8988T (cell line): ENCODE measurements at regions not wholly inside any gene's neighbourhood (a gene's known extent, or its start where the extent isn't known, plus 50 kb on each side); places are given as distances from the start of the nearest gene placed in this dataset.

Source experiments
- DNase-seq: peaks from one replicate; pipeline ENCODE4 v3.0.0; 2011

DNA sequence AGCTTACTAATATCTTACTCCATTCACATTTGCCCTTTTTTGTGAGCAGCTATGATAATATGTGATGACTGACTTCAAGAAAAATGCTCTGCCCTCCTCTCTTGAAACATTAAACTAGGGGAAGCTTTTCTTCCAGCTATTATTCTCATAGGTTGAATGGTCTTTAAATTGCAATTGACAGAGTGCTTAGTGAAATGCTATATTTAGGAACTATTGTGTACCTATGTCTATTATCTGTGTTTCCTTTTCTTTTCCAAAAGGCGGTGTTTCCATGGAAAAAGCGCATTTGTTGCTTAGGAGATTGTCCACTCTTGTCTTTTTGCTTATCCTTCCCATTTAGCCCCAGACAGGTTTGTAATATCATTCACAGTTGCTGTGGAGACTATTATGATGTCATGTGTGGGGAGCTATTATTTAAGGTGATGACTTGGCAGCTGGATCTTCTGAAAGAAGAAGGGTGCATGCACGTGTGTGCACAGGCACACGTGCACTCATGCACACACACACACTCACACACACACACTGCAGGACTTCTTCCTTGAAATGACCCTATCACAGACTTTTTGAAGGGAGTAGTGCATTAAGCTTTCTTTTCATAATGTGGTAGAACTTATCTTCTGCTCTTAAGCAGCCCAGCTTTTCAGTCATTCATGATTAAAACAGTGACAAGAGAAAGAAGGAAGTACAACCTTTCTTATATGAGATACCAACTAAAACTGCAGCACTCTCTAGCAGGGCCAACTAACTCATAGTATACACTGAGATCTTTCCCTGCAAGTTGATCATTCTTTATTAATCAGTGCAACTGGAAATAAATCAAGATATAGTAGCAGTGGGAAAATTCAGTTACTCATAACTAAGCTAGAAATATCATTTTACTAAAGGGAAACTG, 340.8 kb upstream of the MTNR1B start:
- no peak for DNase-seq

DNA sequence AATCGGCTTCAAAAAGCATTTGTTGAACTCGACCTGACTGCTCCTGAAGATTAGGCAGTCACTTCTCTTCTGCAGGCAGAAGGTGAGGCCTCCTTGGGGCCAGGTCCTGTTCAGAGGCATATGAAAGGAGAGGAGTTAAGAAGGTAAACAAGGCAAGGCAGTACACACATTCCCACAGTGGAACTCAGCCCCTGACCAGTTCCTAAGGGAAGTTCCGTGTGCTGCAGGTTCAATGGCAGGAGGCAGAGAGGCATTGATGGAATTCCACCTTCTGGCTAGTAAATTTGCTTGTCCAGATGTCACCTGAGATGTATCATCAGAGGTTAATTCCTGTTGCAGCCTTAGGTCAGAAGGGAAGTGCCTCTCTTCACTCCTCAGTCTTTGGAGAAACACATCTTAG, 337.0 kb upstream of the MTNR1B start:
- no peak for DNase-seq

DNA sequence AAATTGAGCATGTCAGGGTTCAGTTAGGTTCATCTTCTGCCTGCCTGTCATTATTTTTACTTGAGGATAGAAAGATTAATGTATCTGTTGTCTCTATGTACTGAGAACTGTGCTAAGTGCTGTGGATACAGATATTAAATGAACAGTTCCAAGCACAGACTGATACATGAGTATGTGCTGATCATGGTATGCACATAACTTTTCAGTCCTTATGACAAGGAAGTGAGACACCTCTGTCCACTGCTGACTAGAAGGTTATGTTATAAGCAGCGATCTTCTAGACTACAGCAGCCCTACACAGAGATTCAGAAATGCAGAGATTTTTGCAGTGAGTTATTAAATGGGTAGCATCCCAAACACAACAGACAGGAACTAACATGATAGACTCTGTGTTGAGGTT, 335.6 kb upstream of the MTNR1B start:
- no peak for DNase-seq

DNA sequence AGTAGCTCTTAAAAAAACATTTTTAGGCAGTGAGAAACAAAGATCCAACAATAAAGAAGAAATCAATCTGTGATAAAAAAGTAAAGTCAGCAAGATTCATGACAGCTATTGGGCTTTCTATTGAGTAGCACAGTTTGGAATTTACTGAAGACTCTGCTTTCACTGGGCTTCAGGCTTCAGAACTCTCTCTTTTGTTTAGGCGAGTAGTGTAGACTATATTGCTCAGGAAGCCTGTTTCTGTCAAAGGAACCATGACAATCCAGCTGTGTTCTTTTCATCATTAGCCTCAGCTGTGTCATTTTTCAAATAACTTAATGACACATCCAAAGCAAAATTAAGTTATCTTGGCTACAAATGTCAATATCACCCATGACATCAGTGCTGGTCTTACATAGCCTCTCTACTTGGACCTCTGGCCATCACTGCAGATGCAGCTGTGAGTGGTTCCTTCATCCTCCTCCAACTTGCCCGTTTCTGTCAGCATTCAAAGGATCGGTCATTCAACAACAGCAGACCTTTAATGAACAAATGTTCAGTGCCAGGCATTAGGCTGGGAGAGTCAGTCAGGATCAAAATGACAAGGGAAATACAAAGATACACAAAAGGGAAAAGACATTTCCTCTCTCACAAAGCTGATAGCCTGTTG, 332.8 kb upstream of the MTNR1B start:
- DNase-seq, result no peak

DNA sequence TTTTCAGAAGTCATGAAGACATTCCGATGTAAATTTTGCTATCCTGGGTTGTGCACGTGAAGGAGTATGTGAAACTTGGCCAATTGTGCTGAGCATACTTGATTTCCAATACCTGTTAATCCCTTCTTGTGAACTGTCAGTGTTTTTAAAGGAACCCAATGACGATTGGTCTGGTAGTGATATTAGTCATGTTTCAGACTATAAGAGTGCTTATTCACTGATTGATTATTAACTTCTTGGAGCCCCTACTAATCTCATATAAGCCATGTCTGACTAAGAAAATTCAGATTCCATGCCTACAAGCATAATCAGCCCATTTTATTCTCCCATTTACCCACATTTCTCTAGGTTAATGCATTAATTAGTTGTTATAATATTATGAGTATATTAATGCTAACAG, 330.8 kb upstream of the MTNR1B start:
- no peak for DNase-seq

DNA sequence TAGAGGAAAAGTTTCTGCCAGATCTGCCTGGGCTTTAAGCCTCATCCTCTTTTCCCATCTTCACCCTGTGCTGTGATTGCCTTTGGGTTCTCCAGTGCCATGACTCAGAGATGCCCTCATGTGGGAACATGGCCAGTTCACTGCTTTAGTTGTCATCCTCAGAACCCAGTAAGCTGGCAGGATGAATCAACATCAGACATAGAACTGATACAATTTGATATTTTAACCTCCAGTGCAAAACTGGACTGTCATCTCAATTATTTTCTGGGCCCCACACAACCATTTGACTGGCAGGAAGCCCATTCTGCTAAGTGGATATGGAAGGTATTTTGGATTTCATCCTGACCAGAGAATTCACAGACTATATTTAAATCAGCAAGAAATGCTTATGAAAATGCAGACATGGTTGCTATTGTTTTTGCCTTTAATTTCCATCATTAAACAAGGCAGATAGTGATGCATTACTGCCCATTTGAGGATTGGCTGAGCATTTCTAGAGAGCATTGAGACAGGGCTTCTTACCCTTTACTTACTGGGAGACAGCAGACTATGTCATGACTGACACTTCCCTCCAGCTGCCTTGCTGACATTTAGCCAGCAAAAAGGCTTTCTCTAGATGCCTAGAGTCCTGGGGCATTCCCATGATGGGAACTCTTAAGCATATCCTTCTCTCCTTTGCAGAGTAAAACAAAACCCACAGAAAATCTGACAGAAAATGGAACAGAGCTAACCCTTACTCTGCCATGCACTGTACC, 327.1 kb upstream of the MTNR1B start:
- DNase-seq, result no peak

DNA sequence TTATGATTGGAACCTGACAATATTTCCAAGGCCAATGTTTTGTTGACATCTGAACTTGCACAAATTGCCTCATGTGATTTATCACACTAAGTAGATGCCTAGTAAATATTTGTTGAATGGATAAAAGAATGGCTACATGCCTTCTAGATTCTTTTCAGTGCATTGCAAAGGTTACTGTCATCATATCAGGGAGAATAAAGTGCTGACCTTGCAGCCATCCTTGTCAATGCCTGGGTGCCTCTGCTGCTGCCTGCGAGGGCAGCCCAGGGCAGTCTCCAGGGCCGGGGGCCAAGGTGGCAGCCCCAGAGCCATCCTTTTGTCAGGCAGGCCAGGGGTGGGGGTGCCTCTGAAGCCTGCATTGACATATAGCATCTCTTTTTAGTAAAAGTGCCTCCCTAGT, 325.6 kb upstream of the MTNR1B start:
- no peak for DNase-seq

DNA sequence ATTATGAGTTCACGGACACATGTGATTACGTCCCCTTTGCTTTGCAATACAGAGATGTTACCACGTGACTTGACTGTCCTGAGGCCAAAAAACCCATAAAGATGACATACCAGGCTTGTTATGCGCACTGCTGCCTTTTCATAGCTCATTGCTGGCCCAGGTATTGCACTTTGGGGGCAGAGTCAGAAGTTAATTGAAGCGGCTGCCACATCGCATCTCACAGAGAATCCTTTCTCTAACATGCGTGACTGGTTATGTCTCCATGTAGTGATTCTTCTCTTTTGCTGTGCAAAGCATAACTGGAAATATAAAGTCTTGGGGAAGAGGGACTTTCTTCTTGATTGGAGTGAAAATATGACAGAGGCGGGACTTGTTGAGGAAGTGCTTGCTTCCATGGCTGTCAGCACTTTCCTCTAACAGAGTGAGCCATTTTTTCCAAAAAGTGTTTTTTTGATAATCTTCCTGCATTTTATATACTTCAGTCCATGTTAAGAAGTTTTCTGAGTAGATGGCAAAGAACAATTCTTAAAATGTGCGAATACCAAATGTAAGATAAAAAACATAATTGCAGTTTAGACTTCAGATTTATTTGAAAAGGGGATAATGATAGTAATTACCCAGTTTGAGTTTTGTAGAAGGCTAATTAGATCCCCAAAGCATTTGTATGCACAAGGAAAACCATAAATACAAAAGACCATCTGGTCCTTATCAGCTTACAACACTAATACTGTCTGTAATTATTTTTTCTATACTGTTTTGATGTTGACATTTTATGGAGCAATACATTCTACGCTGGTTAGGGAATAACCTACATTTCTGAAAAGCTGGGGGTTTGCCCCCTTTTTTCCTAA, 324.6 kb upstream of the MTNR1B start:
- DNase-seq, result no peak

DNA sequence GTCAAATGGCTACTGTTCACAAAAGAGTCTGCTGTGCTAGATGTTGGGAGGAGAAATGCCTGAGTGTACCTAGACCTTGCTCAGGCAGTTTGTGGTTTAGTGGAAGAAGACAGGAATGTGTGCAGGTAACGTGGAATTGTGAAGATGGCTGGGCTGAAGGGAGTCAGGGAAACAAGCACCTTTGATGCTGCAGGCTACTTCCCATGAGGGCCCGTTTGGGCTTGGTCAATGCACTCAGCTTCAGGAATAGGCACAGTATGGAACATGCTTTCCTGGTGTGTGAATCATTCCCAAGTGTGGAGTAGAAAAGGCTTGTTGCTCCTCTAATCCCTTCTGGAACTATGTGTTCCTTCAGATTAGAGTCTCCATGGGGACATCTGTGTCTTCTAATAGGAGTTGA, 318.3 kb upstream of the MTNR1B start:
- no peak for DNase-seq

DNA sequence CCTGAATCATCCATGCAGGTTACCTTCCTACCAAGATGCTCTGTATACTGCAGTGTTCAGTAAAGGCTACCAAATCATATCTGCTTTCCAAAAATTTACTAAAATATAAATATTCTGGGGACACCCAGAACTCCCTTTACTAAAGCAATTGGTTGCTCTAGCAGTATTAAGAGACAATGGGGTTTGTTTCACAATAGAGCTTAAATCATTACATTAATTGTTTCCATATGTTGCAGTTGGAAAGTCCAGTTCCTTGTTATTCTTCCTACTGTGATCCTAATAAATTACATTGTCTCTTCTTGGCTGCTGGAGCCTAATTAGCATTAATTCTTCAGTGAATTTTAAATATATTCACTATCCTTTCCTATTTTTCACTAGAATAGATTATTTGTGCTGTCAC, 316.0 kb upstream of the MTNR1B start:
- DNase-seq, result no peak

DNA sequence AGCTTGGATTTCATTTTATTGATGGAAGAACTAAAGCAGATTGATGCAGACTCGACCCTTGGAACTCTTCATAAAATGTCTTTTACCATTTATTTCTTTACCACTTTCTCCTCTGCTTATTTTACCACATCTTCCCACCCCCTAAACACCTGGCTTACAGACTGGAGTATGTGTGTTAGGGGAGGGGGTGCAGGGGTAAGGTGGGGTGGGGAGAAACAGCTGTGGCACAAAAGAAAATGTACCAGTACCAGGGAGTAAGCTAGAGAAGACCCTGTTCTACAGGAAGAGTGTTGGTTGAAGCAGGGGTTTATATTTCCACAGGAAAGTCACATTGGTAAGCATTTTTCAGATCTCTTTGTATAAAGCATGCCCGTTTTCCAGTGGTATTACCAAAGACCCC, 312.7 kb upstream of the MTNR1B start:
- no peak for DNase-seq

DNA sequence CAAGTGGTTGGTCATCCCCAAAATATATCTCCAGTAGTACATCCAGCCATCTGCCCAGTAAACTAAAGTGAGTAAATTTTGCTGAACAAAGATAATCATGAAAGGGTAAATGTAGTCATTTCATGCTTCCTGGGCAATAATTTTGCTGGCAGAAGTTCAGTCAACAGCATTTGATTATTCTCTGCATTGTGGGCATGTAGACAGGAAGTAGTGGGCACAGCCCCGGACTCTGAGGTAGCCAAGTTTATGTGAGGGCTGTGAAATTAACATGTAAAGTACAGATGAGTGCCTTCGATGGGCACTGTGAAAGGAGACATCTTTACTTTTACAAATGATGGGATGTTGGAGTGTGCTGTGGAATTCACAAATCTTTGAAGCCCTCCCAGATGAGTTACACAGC, 312.2 kb upstream of the MTNR1B start:
- no peak for DNase-seq

DNA sequence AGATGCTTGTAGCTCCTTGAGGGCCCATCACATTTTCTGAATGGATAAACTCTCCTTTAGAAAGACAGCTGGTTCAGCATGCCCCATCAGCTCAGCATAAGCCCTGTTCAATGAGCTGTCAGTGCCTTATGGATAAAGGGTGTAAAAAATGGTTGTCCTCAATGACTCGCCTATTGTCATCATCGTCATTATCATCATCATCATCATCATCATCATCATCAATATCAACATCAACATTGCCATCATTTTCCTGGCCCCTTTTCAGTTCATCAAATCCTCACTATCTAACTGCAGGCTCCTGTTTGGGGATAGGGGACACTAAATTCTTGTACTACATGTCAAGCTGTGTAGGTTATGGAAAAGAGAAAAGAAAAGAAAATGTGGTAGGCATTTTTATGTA, 310.7 kb upstream of the MTNR1B start:
- DNase-seq, result no peak

DNA sequence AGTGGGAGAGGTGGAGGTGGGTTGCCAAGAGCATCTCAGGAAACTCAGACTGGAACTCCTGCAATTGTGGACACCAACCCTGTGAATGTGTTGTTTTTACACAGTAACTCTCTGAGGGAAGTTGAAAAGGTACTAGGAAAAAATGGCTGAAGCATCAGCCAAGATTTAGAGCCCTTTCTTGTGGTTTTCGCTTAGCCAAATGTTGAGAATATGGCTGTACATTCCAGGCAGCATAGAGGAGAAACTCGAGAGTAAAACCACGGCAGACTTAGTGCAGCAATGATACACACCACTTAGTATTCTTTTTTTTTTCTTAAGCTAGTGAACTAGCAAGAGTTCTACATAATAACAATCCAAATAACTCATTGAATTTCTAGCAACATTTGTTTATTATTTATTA, 309.7 kb upstream of the MTNR1B start:
- DNase-seq, result no peak

DNA sequence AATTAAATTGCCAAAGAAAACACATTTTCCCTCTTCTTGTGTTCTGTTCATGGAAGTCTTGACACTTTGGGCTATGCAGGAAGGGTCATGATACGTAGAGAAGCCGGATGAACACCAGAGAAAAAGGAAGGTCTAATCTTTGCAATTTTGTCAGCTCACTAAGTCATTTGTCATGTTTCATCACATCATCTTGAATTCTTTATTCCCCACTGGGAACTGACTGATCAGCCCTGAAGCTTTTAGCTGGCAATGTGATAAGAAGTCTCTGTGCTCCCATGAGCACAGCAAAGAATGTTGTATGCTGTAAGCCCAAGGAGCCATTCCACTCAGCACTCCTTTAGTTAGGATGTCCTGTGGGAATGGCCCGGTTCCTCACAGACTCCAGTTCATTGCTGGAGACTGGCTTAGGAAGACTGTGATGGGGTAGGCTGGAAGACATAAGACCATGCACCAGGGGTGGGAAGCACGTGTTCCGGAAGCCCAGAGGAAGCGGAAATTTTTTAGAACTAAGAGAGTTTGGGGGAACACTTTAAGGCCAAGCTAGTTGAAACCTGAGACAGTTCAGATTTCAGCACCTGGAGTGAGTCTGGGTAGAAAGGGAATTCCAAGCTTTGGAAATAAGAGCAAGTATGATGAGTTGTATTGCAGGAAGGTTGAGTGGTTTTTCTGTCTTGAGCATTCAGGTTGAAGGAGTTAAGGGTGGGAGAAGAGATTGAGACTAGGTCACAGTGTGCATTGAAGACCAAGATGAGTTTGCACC, 306.7 kb upstream of the MTNR1B start:
- DNase-seq, result no peak

DNA sequence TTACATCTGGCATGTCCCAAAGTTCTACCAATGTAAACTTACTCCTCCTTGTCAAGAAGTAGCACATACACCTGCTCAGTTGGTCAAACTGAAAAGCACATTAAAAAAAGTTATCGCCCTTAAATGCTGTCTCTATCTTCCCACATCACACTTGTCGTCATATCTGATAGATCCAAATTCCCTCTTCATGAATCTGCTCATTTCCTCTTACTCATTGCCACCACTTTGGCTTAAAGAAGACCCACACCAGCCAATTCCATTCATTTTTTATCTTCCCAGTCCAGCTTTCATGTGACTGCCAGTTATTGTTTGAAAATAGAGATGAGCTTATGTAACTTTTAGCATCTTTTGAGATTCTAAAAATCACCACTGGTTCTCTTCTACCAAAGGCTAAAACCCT, 305.9 kb upstream of the MTNR1B start:
- no peak for DNase-seq

DNA sequence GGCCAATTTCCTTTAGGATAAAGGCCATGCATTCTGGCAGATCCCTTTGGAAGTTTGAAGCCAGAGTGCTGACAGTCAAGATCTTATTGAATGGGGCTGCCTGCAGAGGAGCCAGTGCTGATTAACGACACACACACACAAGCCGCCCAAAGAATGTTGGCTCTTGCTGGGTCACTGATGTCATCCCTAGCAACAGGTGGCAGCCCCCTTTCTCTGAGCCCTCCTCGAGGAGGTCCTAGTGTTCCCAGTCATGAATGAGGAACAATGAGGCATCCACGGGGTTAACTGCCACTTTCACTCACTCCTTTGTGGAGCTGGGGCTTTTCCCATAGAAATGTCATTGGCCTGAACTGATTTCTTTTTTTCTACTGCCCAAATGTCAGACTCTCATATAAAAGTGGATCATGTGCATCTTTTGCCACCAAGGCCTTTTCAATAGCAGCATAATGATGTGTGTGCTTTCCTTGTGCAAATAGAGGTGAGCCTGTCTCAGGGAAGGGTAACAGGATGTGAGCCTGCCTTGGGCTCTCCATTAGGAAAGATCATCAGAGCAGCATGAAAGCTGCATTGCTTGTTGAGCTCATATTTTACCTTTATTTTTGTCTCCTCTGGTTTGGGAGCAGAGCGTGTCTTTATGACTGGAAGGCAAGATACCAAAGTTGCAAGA, 301.8 kb upstream of the MTNR1B start:
- DNase-seq, result no peak

DNA sequence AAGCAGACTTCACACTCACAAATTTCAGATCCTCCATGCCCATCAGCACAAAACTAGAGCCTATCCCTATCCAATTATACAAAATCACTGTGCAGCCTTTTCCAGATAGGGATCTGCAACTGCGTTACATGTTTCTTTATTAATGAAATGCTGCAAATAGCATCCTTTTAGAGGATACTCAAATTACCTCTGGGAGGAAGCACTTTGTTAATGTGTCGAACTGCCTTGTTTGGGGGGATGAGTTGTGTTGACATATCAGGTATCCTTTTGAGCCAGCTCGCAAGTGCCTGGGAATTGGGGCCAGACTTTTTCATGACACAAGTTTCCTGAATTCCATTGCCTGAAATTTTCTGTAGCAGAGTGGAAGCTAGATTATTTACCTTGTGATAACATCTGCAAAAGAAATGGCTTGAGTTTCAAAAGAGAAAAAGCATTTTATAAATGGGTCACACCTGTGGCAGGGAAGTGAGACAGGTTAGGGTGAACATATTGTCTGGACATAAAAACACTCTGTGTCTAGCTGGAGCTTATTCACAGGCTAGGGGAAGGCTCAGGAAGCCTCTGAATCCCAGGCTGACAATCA, 299.1 kb upstream of the MTNR1B start:
- no peak for DNase-seq

DNA sequence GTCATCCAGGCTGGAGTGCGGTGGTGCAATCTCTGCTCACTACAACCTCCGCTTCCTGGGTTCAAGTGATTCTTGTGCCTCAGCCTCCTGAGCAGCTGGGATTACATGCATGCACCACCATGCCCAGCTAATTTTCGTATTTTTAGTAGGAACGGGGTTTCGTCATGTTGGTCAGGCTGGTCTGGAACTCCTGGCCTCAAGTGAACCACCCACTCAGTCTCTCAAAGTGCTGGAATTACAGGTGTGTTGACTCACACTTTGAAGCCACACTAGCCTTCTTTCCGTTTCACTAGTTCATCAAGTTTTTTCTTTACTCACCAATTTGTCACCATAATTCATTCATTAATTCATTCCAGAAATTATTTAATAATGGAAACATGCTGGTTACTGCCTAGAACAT, 298.4 kb upstream of the MTNR1B start:
- no peak for DNase-seq

DNA sequence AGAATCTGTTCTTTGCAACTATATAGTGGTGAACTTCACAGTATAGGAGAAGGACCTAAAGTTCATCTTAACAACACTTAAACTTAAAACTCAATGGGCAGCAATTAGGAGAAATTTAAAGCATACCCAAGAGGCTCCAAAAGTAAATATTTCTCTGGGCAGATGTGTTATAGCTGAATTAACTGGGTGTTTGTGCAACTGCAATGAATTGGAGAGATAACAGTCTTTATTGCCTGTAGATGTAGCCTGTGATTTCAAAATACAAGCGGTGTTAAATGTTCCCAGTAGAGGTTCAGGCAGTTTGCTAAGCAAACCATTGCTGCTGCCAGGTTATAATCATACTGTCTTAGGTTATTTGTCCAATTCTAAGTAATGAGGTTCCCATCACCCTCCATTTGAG, 294.1 kb upstream of the MTNR1B start:
- no peak for DNase-seq

DNA sequence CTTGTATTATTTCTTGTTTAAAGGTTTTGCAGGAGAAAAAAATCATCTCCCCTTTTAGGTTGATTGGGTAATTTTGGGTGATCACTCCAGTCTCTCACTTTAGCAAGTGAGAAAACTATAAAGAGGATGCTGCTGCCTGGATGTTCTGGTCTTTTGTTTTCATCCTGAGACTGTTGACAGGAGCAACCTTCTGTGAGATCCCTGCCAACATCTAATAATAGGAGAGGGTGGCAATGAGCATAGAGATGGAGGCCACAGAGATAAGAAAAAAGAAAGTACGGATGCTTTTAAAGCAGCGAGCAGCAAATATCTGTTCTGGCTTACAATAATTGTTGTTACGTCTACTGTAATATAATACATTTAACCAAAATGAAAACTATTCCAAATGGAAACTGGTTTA, 293.6 kb upstream of the MTNR1B start:
- no peak for DNase-seq
